NCI-H69 (cell line): ENCODE measurements at regions not wholly inside any gene's neighbourhood (a gene's known extent, or its start where the extent isn't known, plus 50 kb on each side); places are given as distances from the start of the nearest gene placed in this dataset.

Experiments used
- DNase-seq: peaks from one replicate; lab custom pipeline; 2025; lab: John Stamatoyannopoulos, UW

DNA sequence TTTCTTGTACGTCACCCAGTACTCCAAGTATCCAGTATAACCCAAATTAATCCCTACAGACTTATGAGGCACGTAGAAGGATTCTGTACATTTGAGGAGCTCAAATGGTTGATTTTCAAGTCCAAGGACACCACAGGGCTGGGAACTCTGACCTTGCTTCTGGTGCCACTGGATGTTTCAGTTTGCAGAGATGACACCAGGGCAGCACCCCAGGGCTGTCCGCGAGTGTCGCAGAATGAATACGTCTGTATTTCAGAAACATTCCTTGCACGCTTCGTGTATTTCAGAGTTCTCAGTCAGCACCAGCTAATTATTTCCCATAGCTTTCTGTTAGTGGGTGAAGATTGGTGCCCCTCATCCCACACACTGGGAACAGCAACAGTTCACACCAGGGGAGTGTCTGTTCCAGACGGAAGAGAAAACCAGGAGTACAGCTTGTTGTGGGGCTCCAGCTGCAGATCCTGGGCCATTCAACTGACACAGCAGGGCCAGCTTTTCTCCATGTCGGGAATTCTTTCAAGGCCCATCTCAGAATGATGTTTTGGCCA lies 159.2 kb downstream of the RHOU start:
- no peak for DNase-seq

GRCh38 chr1:228897901-228898300 lies 162.6 kb downstream of the RHOU start:
- DNase-seq = no peak

DNA sequence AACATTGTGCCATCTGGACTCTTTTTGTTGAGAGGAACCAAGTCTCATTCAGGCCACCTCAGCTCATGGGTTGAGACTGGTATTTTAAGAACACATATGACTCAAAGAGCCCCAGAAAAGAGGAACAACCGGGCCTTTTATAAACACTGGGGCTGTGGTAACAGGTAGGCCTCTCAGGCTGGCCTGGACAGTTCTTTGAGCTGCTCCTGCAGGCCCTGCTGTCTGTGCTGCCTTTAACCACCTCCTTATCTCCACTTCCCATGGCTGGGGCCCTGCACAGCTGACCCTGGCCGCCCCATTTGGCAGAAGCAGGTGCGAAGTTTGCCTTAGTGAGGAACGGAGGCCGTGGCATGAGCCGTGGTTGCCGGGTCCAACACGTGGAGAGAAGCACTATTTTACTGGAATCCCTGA lies 163.3 kb downstream of the RHOU start:
- no peak for DNase-seq

- no peak for DNase-seq
Observed at GRCh38 chr1:228899421-228899956, 164.2 kb downstream of the RHOU start.

DNA sequence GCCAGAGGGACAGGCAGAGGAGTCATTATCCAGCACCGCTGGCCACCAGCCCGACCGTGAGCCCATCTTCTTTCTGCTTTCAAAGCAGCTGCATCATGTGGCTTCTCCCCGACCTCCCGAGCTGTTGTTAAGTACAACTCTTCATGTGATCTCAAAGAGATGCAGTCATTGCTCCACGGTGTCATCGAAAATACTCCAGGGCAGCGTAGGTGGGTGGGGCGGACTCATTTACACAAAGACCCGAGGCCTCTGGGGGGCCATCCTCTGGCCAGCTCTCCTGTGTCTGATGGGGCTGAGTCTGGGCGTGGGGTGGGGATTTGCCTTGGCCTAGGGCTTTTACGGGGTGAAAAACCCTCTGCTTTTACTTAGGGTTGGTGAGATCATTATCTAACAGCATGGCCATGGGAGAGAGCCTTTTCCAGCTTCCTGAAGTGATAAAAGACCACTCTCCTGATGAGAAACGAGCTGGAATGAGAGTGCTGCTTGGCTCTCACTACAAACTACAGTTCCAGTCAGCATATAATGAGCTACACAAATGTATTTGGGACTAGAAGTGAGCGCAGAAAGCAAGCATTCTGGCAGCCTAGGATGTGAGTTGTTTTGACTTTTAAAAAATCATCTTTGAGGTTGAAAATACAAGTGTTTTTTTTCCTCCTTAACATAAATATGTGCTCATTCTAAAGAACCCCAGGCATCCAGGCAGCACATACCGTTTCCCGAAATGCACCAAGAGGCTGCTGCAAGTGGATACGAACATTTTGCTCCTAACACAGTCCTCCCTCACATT lies 165.0 kb downstream of the RHOU start:
- peak; percentile 60 for DNase-seq

DNA sequence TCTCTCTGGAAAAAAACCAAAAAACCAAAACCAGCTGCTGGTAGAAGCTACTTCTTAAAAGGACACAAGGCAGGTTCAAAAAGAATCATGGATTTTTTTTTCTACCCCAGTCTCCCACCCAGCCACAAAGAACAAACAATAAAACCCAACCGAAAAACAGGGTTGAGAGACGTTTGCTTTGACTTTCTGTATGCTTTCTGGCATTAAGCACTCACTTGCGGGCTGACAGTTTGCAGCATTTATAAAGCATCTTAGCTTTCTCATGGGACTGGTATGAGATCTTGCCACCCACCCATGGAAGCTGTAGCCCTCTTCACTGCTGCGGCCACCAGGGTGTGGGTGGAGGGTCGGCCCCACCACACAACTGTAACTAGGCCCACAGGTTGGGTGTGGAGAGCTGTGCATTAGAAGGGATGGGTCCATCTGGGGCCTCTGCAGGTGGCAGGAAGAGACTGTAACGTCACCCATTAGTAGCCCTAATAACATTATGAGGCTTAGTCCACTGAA lies 165.7 kb downstream of the RHOU start:
- no peak for DNase-seq

DNA sequence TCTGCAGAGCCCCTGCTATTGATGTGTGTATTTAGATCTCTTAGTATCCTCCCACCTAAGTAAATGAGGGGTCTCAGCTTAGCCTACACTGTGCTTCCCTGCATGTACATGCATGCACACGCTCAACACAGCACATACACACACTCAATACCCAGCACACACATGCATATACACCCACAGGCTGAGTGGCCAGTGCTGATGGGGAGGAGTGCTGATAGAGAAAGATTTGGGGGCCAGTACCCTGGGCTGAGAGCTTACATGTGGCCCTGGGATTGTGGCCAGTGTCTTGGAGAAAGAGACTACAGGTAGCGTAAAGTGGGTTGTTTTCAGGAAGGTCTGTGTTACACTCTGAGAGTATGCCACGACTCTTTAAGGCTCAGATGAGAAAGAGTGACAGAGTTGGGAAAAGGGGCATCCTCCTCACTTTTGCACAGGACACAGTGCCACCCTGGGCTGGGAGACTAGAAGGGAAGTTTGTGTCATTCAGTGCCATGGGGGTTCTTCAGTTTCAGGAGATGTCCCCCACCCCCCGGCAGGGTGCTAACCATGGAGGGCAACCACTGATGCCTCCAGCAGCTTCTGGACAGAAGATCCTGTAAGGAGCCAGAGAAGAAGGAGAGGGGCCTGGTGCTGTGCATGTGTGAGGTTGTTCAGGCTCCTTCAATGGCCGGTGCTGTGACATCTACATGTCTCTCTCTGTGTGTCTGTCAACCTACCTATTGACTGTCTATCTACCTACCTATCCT lies 166.8 kb downstream of the RHOU start:
- no peak for DNase-seq

DNA sequence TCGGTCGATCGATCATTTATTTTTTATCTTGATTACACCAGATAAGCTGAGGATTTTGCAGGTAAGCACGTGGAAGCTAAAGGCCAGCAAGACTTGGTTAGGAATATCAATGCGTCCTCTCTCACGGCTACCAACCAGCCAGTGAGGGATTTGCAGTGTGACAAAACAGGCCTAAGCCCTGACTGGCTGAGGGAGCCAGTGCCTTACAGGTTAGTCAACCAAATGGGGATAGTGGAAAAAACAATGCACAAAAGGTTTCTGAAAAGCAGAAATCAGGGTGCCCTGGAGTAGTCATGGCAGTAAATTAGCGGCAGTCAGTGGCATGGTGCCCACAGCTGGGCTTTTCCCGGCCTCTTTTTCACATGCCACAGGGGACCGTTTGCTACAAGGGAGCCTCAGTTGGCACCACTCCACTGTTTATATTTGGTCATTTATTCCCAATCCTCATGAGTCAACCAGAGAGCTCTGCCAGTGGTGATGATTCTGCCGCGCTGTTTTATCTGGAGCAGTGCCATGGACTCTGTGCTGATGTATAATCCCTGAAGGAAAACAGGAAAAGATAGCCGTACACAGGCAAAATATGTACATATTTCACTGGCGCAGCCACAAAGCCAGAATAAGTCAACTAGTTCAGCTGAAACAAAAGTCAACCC lies 167.6 kb downstream of the RHOU start:
- peak; percentile 97 for DNase-seq

DNA sequence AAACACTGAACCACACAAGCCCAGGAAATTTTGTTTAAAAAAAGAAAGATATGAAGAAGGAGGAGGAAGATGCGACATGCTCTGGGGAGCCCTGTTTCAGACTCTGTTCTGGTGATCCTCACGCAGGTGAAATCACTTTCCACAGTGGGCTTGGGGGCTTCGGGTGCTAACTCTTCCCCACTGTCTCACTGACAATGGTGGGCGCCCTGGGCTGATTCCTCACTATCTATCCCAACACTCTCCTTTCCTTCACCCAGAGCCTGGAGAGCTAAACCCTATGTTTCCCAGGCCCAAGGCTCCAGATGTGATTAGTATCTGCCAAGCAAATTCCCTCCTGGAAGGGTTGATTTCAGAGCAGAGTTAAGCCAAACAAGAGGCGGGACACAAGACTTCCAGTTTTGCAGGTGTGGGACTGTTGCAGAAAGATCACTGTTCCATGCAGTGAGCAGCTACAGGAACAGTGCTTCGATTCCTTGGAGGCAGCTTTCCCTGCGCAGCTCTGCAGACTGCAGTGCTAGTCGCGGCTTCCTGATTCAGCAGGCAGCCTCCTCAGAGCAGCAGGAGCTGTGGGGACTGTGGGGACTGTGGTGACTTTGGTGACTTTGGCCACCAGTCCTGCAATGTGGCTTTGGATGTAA lies 168.3 kb downstream of the RHOU start:
- peak; percentile 45 for DNase-seq

- DNase-seq = no peak
Observed at GRCh38 chr1:228904222-228904621, 168.9 kb downstream of the RHOU start.

DNA sequence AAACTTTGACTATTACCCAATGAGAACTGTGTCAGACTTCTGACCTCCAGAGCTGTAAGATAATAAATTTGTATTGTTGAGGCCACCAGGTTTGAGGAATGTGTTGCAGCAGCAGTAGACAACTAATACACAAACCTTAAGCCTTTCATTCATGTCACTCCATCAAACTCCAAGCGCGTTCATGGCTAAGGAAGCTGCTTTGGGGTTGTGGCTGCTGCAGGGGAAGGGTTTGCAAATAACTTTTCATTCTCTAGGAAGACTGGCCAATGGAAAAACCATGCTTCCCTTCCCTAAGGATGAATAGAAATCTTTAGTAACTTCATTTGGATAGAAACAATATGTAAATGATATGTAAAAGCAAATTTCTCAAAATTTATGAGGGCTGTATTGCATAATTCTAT lies 170.4 kb downstream of the RHOU start:
- no peak for DNase-seq

DNA sequence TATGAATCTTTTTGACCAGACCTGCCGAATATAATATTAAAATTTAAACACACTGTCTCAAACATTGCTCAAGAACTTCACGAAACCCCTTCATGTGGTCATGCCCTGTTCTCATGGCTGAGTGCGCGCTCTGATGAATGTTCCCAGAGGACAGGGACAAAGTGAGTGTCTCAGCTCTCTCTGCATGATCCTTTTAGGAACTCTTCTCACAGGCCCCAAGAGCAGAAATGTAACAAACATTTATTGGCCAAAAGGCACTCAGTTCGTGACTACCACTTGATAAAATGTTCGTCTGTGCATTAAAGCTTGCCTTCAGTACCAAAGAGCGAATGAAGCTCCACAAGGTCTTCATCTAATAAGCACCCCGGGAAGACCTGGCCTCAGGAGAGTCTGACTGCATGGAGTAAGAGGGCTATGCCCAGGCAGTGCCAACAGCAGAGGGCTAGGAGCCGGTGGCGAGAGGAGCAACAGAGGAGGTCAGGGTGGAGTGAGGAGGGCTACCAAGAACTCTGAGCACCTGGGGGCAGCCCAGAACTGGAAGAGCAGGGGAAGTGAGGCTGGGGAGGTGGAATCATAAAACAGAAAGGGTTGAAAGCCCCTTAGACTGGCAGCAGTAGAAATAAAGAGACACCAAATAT lies 171.1 kb downstream of the RHOU start:
- no peak for DNase-seq

DNA sequence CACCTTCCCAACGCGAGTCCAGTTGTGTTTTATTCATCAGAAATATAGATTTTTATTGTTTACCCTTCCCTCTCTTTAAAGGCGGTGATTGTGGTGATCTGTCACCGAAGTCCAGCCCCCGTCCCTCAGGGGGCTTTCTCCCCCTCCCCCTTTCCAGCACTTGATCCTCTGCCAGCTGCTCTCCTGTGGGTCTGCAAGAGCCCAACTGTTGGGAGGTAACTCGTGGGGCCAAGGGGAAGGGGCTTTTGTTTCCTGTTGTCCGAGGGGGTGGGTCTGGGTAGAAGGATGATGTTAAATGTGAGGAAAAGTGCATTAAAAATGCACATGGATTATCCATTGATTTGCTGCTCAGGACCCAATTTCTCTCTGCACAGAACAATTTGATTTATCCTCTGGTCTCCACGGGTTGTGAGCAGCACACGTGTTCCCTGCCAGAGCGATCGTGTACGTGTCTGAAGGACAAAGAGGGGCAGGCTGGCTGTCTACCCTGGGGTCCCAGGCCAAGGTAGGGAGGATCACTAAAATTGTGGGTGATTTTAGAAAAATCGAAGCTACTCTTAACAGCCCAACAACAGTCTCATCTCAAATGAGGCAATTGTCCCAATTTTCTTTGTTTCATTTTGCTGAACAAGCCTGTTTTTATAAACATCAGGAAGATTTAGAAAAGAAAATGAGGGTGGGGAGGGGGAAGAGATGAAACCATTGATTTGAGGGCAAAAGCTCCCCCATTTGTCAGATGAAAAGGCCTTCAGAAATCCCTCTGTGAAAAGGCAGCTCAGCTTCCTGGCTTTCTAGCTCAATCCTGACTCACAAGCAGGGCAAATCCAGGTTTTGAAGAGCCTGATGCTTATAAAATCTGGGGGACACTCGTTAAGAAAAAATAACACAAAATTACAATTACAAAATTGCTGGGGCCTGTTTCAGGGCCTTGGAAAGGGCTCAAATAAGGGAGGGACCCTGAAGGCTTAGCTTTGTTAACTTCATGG lies 176.2 kb downstream of the RHOU start:
- DNase-seq = peak; percentile 40

GRCh38 chr1:228913626-228914414 lies 178.5 kb downstream of the RHOU start:
- no peak for DNase-seq

GRCh38 chr1:228914700-228915099 lies 179.4 kb downstream of the RHOU start:
- no peak for DNase-seq

DNA sequence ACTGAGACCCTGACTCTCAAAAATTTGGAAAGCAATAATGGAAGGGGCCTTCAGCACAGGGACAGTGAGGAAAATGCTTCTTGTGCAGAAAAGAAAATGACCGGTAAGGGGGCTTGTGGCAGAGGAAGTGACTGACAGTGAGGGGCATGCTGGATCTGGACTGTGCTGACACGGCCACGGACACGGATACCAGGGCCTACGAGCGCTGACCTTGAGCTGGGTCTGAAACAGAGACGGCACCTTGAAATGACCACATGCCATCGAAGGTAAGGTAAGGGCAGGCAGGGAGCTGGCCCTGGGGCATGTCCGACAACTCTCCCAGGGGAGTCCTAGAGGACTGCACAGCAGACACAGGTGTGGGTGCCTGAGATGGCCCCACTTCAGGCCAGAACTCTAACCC lies 182.1 kb downstream of the RHOU start:
- no peak for DNase-seq

DNA sequence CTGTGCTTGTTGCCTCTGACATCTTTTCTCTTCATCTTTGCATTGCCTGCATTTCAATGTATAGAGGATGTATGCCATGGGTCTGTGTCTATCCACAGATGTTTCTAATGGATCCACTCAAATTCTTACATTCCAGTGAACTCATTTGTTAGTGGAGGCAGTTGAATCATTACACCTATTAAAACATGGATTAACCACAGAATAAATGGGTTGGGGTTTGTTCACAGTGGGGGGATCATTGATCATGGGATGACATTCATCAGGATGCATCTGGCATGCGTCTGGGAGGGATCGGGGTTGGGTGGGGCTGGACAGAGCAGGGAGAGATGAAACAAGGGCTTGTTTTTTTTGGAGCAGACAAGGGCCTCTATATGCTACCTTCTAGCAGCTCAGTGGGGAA lies 182.5 kb downstream of the RHOU start:
- DNase-seq = no peak

DNA sequence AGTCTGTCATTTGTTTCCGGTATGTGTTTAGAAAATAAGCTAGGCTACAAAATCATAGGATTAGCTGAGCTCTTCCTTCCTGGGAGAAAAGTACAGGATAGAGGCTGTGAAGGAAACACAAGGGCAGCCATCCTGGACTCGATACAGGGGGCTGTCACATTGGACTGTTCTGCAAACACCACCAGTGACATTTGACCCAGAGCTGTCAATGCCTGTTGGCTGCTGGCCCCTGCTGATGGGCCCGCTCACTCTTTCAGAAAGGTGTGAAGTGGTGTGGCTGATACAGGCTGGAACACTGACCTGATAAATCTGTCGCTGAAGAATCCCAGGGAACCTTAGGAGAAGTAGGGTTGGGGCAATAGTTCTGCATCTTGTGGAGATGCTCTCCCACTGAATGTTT lies 183.1 kb downstream of the RHOU start:
- DNase-seq = no peak

- DNase-seq = peak; percentile 16
Observed at GRCh38 chr1:228919914-228920313, 184.6 kb downstream of the RHOU start.
